Endothelial cell of umbilical vein (primary cell): ENCODE measurements at regions not wholly inside any gene's neighbourhood (a gene's known extent, or its start where the extent isn't known, plus 50 kb on each side); places are given as distances from the start of the nearest gene placed in this dataset.

ENCODE experiments used
- BruUV-seq: library from RNA; stranded (reverse); fragments of 400-500 nt; replicated peaks from 2 replicates; lab custom pipeline; 2021; lab: Mats Ljungman, UMichigan
- CTCF ChIA-PET: fragments of 300-600, 350-600 bp; sonication (Branson Sonifier 250); formaldehyde crosslinking; loops from one replicate; lab custom pipeline; 2021; ENCODE audit warnings: antibody characterized with exemption, inconsistent platforms; lab: Charles Lee
- POLR2A ChIA-PET: fragments of 300-600, 350-600 bp; sonication (Branson Sonifier 250); formaldehyde crosslinking; loops from one replicate; lab custom pipeline; 2021; ENCODE audit warnings: antibody characterized with exemption, inconsistent platforms; lab: Charles Lee
- DNase-seq: peaks from one replicate; pipeline ENCODE4 v3.0.0-alpha.2; 2011; ENCODE audit warnings: low read depth, low spot score
- FAIRE-seq: peaks from 2 replicates; lab custom pipeline; 2011; peaks lifted over from hg19 to GRCh38; lab: Jason Lieb, UNC
- H2AFZ ChIP-seq: 2 replicates; pipeline ENCODE4 v1.6.0; 2012; ENCODE audit warnings: low read depth, low read length, control low read depth, inconsistent platforms
- H3K27ac ChIP-seq: 2 replicates; pipeline ENCODE4 v1.5.1; 2011; ENCODE audit warnings: low read depth, mild to moderate bottlenecking, control low read depth, low read length, moderate library complexity; ENCODE audit not compliant: insufficient read depth
- H3K27me3 ChIP-seq, 2 experiments: 2 replicates each; pipeline versions ENCODE4 v1.6.0 to v1.6.1; 2011; ENCODE audit warnings: low read length in 2 of 2, mixed read lengths in 1 of 2; ENCODE audit not compliant: control insufficient read depth in 2 of 2, insufficient read depth in 2 of 2
- H3K36me3 ChIP-seq, 2 experiments: 2 replicates in 1 of 2; 3 replicates in 1 of 2; pipeline ENCODE4 v1.5.1; 2011; ENCODE audit warnings: low read length in 2 of 2, mild to moderate bottlenecking in 1 of 2, moderate library complexity in 1 of 2; ENCODE audit not compliant: control insufficient read depth in 2 of 2, insufficient read depth in 2 of 2; ENCODE audit errors: extremely low read depth in 1 of 2
- H3K4me1 ChIP-seq: 3 replicates; pipeline ENCODE4 v1.5.1; 2011; ENCODE audit warnings: mild to moderate bottlenecking, low read length; ENCODE audit not compliant: control insufficient read depth, insufficient read depth; ENCODE audit errors: extremely low read depth
- H3K4me2 ChIP-seq: 2 replicates; pipeline ENCODE4 v1.6.1; 2011; ENCODE audit warnings: low read length, control low read depth, mixed read lengths; ENCODE audit not compliant: insufficient read depth
- H3K4me3 ChIP-seq, 3 experiments: fragments of 200-600 bp in 1 of 3; sonication (generic), shearing (Covaris generic) in 1 of 3; replicated peaks in 1 of 3; 2 replicates each; pipeline ENCODE4 v1.5.1; 2011 to 2016; ENCODE audit warnings: control low read depth in 3 of 3, low read length in 3 of 3, mild to moderate bottlenecking in 2 of 3, inconsistent platforms in 1 of 3, low read depth in 1 of 3, moderate library complexity in 1 of 3; ENCODE audit not compliant: insufficient read depth in 1 of 3
- H3K79me2 ChIP-seq: 2 replicates; pipeline ENCODE4 v1.6.0; 2012; ENCODE audit warnings: low read length, inconsistent platforms; ENCODE audit not compliant: control insufficient read depth, insufficient read depth
- H3K9ac ChIP-seq: replicated peaks from 2 replicates; pipeline ENCODE3; 2011; ENCODE audit warnings: low read length, control low read depth; ENCODE audit not compliant: insufficient read depth; ENCODE audit errors: extremely low read depth
- H3K9me1 ChIP-seq: replicated peaks from 3 replicates; pipeline ENCODE4 v1.6.0; 2011; ENCODE audit warnings: mild to moderate bottlenecking, low read length; ENCODE audit not compliant: control insufficient read depth, insufficient read depth; ENCODE audit errors: extremely low read depth
- H3K9me3 ChIP-seq: replicated peaks from 2 replicates; pipeline ENCODE4 v1.5.1; 2012; ENCODE audit warnings: low read length, inconsistent platforms; ENCODE audit not compliant: control insufficient read depth, insufficient read depth
- H4K20me1 ChIP-seq: replicated peaks from 2 replicates; pipeline ENCODE3; 2011; ENCODE audit warnings: mild to moderate bottlenecking, low read length; ENCODE audit not compliant: control insufficient read depth, insufficient read depth; ENCODE audit errors: extremely low read depth
- EZH2 ChIP-seq: IDR thresholded peaks from 2 replicates; pipeline ENCODE4 v1.6.1; 2012; ENCODE audit warnings: borderline replicate concordance, low read depth, mild to moderate bottlenecking, moderate library complexity, low read length, inconsistent platforms; ENCODE audit not compliant: severe bottlenecking
- FOS ChIP-seq: IDR thresholded peaks from 2 replicates; pipeline ENCODE4 v1.6.1; 2011; ENCODE audit warnings: mild to moderate bottlenecking, low read length, moderate library complexity, borderline replicate concordance; ENCODE audit not compliant: insufficient read depth
- GATA2 ChIP-seq: IDR thresholded peaks from 2 replicates; pipeline ENCODE4 v1.7.0; 2011; ENCODE audit warnings: low read depth, mild to moderate bottlenecking, moderate library complexity, mixed read lengths, low read length; ENCODE audit not compliant: insufficient read length, insufficient read depth
- JUN ChIP-seq: IDR thresholded peaks from 2 replicates; pipeline ENCODE4 v1.6.1; 2011; ENCODE audit warnings: borderline replicate concordance, low read depth; ENCODE audit not compliant: insufficient read length, insufficient read depth
- MYC ChIP-seq: IDR thresholded peaks from one replicate; pipeline ENCODE4 v1.6.1; 2011; ENCODE audit warnings: mild to moderate bottlenecking, low read depth, low read length
- POLR2A ChIP-seq: IDR thresholded peaks from 2 replicates; pipeline ENCODE4 v1.6.1; 2012; ENCODE audit warnings: low read depth, mild to moderate bottlenecking, control low read depth, low read length
- POLR2AphosphoS5 ChIP-seq: IDR thresholded peaks from 2 replicates; pipeline ENCODE4 v1.6.1; 2012; ENCODE audit warnings: low read depth, mild to moderate bottlenecking, control low read depth, low read length, moderate library complexity; ENCODE audit not compliant: insufficient read depth
- dilution Hi-C: fragments of 300-500 bp; cut with MboI; formaldehyde crosslinking; loops from one replicate; pipeline ENCODE4 v1.15.0; 2019; ENCODE audit warnings: low sequenced_read_pairs; ENCODE audit not compliant: extremely low pct_ligation_motif_present
- intact Hi-C: fragments of 100-400 bp; cut with micrococcal nuclease; formaldehyde crosslinking; loops from one replicate; pipeline ENCODE4 v1.10.0; 2022
- TF ChIP-seq, protein P1 (sequence below), 2 donors: IDR thresholded peaks; 1 replicate in 1 of 2; 2 replicates in 1 of 2; pipeline ENCODE4 v1.5.1; 2011; ENCODE audit warnings: low read length in 2 of 2, mild to moderate bottlenecking in 2 of 2, moderate library complexity in 2 of 2, control low read depth in 1 of 2, inconsistent platforms in 1 of 2, low read depth in 1 of 2; ENCODE audit not compliant: insufficient read depth in 1 of 2; ENCODE audit errors: extremely low read depth in 1 of 2
- TF ChIP-seq, protein P2 (sequence below): IDR thresholded peaks from 2 replicates; pipeline ENCODE4 v1.6.1; 2011; ENCODE audit not compliant: insufficient read depth, insufficient read length

DNA sequence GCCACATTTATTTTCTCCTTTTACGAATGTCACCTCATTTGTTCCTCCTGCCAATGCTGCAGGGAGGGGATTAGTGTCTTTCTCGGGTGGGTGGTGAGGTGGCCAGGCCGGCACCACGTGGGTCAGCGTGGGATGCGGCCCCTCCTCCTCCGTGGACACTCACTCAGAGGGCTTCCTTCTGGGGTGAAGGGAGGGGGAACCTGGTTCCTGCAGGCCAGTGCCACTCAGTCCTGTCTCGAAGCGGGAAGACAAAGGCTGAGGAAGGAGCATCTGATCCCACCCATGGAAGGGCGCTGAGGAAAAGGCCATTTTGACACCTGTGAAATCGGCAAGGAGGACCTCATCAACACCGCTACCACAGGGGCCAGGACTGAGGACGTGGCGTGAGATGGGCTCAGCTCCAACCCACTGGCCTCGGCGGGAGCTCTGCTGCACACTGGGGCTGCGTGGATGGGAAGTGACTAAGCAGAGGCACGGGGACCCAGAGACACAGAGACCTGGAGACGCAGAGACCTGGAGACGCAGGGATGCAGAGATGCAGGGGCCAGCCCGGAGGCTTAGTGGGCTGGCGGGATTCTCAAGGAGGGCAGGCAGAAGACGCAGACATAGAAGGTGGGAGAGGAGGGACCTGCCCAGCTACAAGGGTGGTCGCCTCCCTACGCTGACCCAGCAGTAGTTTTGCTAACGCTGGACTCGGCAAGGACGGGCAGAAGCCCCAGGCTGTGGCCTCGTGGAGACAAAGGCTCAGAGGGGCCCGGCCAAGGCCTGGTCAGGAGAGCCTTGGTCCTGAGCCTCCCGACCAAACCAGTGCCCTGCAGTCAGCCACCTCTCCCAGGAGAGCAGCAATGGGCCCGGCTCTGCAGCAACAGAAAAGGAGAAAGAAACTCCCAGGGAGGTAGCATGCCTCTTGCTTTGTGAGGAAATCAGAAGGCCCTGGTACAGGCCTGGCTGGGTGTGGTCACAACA is 1071.2 kb downstream of the BRD1 start:
- BruUV-seq = no TSS peak
- dilution Hi-C loops (no loop called here), intact Hi-C loops (no loop called here)
- no peaks in the 10 kb centered on the region for H3K27me3 ChIP-seq
- H3K36me3 ChIP-seq = no peaks in the 10 kb centered on the region
- H3K9me3 ChIP-seq = peaks cover 15% of the 10 kb centered on the region
- no peaks in the 10 kb centered on the region for H3K4me1 ChIP-seq
- no peak overlapping the region for H3K27ac ChIP-seq
- no peak overlapping the region for H3K9ac ChIP-seq
- no peaks in the 10 kb centered on the region for H4K20me1 ChIP-seq
- H3K9me1 ChIP-seq = no peaks in the 10 kb centered on the region
- H2AFZ ChIP-seq = no peak overlapping the region
- no peak for TF ChIP-seq POLR2A
- no peak for TF ChIP-seq MYC
- TF ChIP-seq POLR2AphosphoS5 = no peak
- TF ChIP-seq, protein P1, sequence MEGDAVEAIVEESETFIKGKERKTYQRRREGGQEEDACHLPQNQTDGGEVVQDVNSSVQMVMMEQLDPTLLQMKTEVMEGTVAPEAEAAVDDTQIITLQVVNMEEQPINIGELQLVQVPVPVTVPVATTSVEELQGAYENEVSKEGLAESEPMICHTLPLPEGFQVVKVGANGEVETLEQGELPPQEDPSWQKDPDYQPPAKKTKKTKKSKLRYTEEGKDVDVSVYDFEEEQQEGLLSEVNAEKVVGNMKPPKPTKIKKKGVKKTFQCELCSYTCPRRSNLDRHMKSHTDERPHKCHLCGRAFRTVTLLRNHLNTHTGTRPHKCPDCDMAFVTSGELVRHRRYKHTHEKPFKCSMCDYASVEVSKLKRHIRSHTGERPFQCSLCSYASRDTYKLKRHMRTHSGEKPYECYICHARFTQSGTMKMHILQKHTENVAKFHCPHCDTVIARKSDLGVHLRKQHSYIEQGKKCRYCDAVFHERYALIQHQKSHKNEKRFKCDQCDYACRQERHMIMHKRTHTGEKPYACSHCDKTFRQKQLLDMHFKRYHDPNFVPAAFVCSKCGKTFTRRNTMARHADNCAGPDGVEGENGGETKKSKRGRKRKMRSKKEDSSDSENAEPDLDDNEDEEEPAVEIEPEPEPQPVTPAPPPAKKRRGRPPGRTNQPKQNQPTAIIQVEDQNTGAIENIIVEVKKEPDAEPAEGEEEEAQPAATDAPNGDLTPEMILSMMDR (IDR thresholded peaks at IDR 0.05; ENCODE audit: extremely low read depth in 1 of 2, insufficient read depth in 1 of 2, low read depth in 1 of 2, low read length in 2 of 2) = no peak
- TF ChIP-seq, protein P2, sequence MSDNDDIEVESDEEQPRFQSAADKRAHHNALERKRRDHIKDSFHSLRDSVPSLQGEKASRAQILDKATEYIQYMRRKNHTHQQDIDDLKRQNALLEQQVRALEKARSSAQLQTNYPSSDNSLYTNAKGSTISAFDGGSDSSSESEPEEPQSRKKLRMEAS = no peak
- no peak for TF ChIP-seq FOS
- TF ChIP-seq JUN = no peak
- TF ChIP-seq GATA2 = no peak
- no peak for TF ChIP-seq EZH2
- H3K79me2 ChIP-seq = no peaks in the 10 kb centered on the region
- CTCF ChIA-PET = no interaction called here
- no peak for DNase-seq
- no peak for FAIRE-seq
- no peak overlapping the region for H3K4me2 ChIP-seq
- POLR2A ChIA-PET = no interaction called here
- no peak overlapping the region for H3K4me3 ChIP-seq
